GM19328 (cell line): ENCODE measurements at regions not wholly inside any gene's neighbourhood (a gene's known extent, or its start where the extent isn't known, plus 50 kb on each side); places are given as distances from the start of the nearest gene placed in this dataset.
"Not testable (repeated sequence)": the region's sequence is repeated elsewhere in the genome, so short reads cannot be mapped to it uniquely, and the experiment has no call there.

Source experiments
- ATAC-seq: cut with Tn5 transposase; IDR thresholded peaks from one replicate; pipeline ENCODE4 v1.9.1; 2021; ENCODE audit warnings: mild to moderate bottlenecking, moderate library complexity; ENCODE audit not compliant: unreplicated experiment

GRCh38 chr3:150248888-150249681, 159.0 kb upstream of the TSC22D2 start:
- no peak for ATAC-seq

- ATAC-seq = no peak
Observed at GRCh38 chr3:150248116-150248887, 159.8 kb upstream of the TSC22D2 start.

- no peak for ATAC-seq
Observed at GRCh38 chr3:150247441-150247840, 160.7 kb upstream of the TSC22D2 start.

- ATAC-seq = no peak
Observed at GRCh38 chr3:150243466-150243865, 164.6 kb upstream of the TSC22D2 start.

- no peak for ATAC-seq
Observed at GRCh38 chr3:150242220-150242936, 165.7 kb upstream of the TSC22D2 start.

- ATAC-seq = no peak
Observed at GRCh38 chr3:150240891-150241290, 167.2 kb upstream of the TSC22D2 start.

- ATAC-seq = no peak
Observed at GRCh38 chr3:150239766-150240165, 168.3 kb upstream of the TSC22D2 start.

GRCh38 chr3:150238995-150239619, 169.0 kb upstream of the TSC22D2 start:
- no peak for ATAC-seq

GRCh38 chr3:150238048-150238802, 169.9 kb upstream of the TSC22D2 start:
- no peak for ATAC-seq

GRCh38 chr3:150237490-150237889, 170.6 kb upstream of the TSC22D2 start:
- ATAC-seq = no peak

GRCh38 chr3:150236316-150237082, 171.6 kb upstream of the TSC22D2 start:
- no peak for ATAC-seq

GRCh38 chr3:150235799-150236198, 172.3 kb upstream of the TSC22D2 start:
- no peak for ATAC-seq

GRCh38 chr3:150232992-150233451, 175.1 kb upstream of the TSC22D2 start:
- ATAC-seq = no peak

- no peak for ATAC-seq
Observed at GRCh38 chr3:150230037-150230436, 178.1 kb upstream of the TSC22D2 start.

- ATAC-seq = not testable (repeated sequence)
Observed at GRCh38 chr3:150228626-150229025, 179.5 kb upstream of the TSC22D2 start.

GRCh38 chr3:150227839-150228238, 180.3 kb upstream of the TSC22D2 start:
- ATAC-seq = no peak

- ATAC-seq = no peak
Observed at GRCh38 chr3:150225986-150226385, 182.1 kb upstream of the TSC22D2 start.

- ATAC-seq = no peak
Observed at GRCh38 chr3:150223558-150223957, 184.5 kb upstream of the TSC22D2 start.

GRCh38 chr3:150222691-150223489, 185.2 kb upstream of the TSC22D2 start:
- no peak for ATAC-seq
